Ovary (tissue), 7 donors: ENCODE measurements at regions not wholly inside any gene's neighbourhood (a gene's known extent, or its start where the extent isn't known, plus 50 kb on each side); places are given as distances from the start of the nearest gene placed in this dataset.

Source experiments
- DNase-seq, 5 donors: peaks; one replicate each; pipeline ENCODE4 v3.0.0-alpha.2; 2019 to 2020
- H3K27ac ChIP-seq, 2 donors: fragments of 200-600 bp; one replicate each; pipeline versions ENCODE4 v1.5.1 to v1.8.0; 2019 to 2022
- H3K27me3 ChIP-seq: fragments of 200-600 bp; one replicate; pipeline ENCODE4 v1.8.0; 2022
- H3K36me3 ChIP-seq: fragments of 200-600 bp; sonication (generic); one replicate; pipeline ENCODE4 v1.5.1; 2019
- H3K4me1 ChIP-seq: one replicate; pipeline ENCODE4 v1.8.1; 2013; ENCODE audit warnings: mild to moderate bottlenecking, moderate library complexity; ENCODE audit not compliant: insufficient read depth
- H3K4me3 ChIP-seq: fragments of 200-600 bp; sonication (generic); one replicate; pipeline ENCODE4 v1.5.1; 2017
- H3K9me3 ChIP-seq, 2 donors: fragments of 200-600 bp in 1 of 2; sonication (generic) in 1 of 2; one replicate each; pipeline versions ENCODE4 v1.5.1 to v1.8.1; 2013 to 2019; ENCODE audit warnings: mild to moderate bottlenecking in 1 of 2, moderate library complexity in 1 of 2
- CTCF ChIP-seq, 3 donors: fragments of 450-650 bp in 2 of 3; fragments of 200-600 bp in 1 of 3; IDR thresholded peaks; one replicate each; pipeline versions ENCODE4 v1.5.1 to v1.8.0; 2016 to 2022; ENCODE audit warnings: antibody characterized with exemption in 3 of 3, mild to moderate bottlenecking in 1 of 3
- EP300 ChIP-seq: sonication (generic); formaldehyde crosslinking; IDR thresholded peaks from one replicate; pipeline ENCODE4 v1.6.1; 2017; ENCODE audit warnings: antibody characterized with exemption
- POLR2A ChIP-seq: fragments of 450-650 bp; IDR thresholded peaks from one replicate; pipeline ENCODE4 v1.6.1; 2017; ENCODE audit warnings: antibody characterized with exemption, mild to moderate bottlenecking, moderate library complexity
- WGBS, 3 donors: extraction: QIAGEN DNeasy Blood & Tissue Kit in 1 of 3; methylation state at CpG; one replicate each; pipeline versions ENCODE4 v1.1.5 to v1.1.7; 2013 to 2017; 5-methylcytosine and 5-hydroxymethylcytosine counted together
- intact Hi-C, 4 donors: fragments of 100-400 bp; cut with DNase I; formaldehyde crosslinking; loops; one replicate each; pipeline versions ENCODE4 v1.11.0 to v1.15.1; 2022 to 2023
- donor health status: DM: no; HTN: no; CAD: no; lungs with moderate emphysema.
- donor health status: DM: no; HTN: no; CAD: no.
- donor health status: Bipolar disorder and iron deficiency.
- donor health status: DM: no; HTN: no; CAD: no.
- donor health status: DM: yes; HTN: yes; CAD: no.

GRCh38 chr14:51518711-51519110 is 133.0 kb upstream of the FRMD6 start:
- no peaks in the 10 kb centered on the region for H3K27me3 ChIP-seq
- H3K36me3 ChIP-seq, result no peaks in the 10 kb centered on the region
- 87 to 89% (median 88%) methylated on average over 2 of the region's 2 CpGs for WGBS, 3 donors
- intact Hi-C loops, result no loop called here
- H3K27ac ChIP-seq, result no peak overlapping the region
- DNase-seq, result no peak
- no peak overlapping the region for H3K4me3 ChIP-seq
- no peaks in the 10 kb centered on the region for H3K4me1 ChIP-seq
- TF ChIP-seq EP300, result no peak
- no peaks in the 10 kb centered on the region for H3K9me3 ChIP-seq

DNA sequence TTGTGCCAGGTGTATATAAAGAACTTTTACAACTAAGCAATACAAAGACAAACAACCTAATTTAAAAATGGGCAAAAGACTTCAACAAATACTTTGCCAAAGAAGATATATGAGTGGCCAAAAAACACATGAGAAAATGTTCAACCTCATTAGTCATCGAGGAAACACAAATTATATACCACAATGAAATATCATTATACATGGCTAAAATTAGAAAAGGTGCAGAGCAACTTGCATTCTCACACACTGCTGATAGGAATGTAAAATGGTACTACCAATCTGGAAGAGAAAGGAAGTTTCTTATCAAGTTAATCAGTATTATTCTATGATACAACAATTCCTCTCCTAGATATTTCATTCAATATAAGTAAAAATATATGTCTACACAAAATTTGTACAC is 131.6 kb upstream of the FRMD6 start:
- no peak overlapping the region for H3K27ac ChIP-seq
- no peaks in the 10 kb centered on the region for H3K9me3 ChIP-seq
- DNase-seq, result no peak
- TF ChIP-seq EP300 (no peak), POLR2A (no peak), CTCF (IDR thresholded peaks at IDR 0.05) (no peak)
- intact Hi-C loops, result no loop called here
- 69 to 76% (median 75%) methylated on average over 1 of the region's 1 CpG for WGBS, 3 donors
- H3K4me1 ChIP-seq, result no peaks in the 10 kb centered on the region
- no peaks in the 10 kb centered on the region for H3K27me3 ChIP-seq
- H3K36me3 ChIP-seq, result no peaks in the 10 kb centered on the region
- H3K4me3 ChIP-seq, result no peak overlapping the region

DNA sequence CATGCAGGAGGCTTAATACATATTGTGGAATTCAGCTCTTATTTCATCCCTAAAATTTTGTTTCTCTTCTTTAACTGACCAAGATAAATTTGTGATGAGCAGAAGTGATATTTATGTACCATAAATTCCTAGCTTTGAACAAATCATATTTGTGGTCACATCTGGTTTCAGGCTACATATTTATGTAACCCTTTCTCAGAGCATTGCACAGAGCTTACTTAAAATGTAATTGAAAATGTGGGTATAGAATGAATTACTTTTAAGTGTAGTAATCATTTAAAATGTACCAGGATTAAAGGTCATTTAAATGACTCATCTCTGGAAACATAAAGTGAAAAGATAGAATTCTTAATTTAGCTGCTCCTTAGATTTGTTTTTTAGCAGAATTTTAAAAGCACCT is 129.9 kb upstream of the FRMD6 start:
- no peaks in the 10 kb centered on the region for H3K4me1 ChIP-seq
- no peaks in the 10 kb centered on the region for H3K27me3 ChIP-seq
- DNase-seq, result no peak
- no peaks in the 10 kb centered on the region for H3K36me3 ChIP-seq
- no peak overlapping the region for H3K4me3 ChIP-seq
- intact Hi-C loops, result no loop called here
- no peak overlapping the region for H3K27ac ChIP-seq
- TF ChIP-seq EP300 (no peak), CTCF (IDR thresholded peaks at IDR 0.05) (no peak), POLR2A (no peak)
- no peaks in the 10 kb centered on the region for H3K9me3 ChIP-seq

GRCh38 chr14:51523243-51523642 is 128.5 kb upstream of the FRMD6 start:
- no peaks in the 10 kb centered on the region for H3K27me3 ChIP-seq
- H3K27ac ChIP-seq, result no peak overlapping the region
- H3K4me3 ChIP-seq, result no peak overlapping the region
- intact Hi-C loops, result no loop called here
- H3K9me3 ChIP-seq, result no peaks in the 10 kb centered on the region
- no peaks in the 10 kb centered on the region for H3K4me1 ChIP-seq
- no peak for DNase-seq
- TF ChIP-seq POLR2A (no peak), EP300 (no peak), CTCF (IDR thresholded peaks at IDR 0.05) (no peak)
- WGBS, 3 donors, result 87 to 96% (median 88%) methylated on average over 4 of the region's 4 CpGs
- H3K36me3 ChIP-seq, result no peaks in the 10 kb centered on the region

DNA sequence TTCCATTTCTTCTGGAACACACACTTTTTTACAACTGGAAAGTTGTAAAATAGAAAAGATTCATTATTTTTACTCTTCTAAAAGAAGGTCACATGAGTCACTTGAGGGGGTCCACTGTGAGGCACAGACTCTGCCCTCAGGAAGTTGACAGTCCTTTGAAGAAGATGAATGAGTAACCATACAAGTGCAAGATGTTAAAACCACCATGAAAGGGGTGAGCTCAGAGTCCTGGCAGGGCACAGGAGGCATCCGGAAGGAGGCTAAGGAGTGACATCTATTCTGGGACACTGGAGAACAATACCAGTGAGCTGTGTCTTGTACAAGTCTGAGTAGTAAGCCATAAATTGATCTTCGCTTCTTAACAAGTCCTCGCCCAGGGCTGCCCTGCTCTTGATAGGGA is 126.0 kb upstream of the FRMD6 start:
- no peak for DNase-seq
- H3K36me3 ChIP-seq, result no peaks in the 10 kb centered on the region
- no peak overlapping the region for H3K4me3 ChIP-seq
- H3K27ac ChIP-seq, result no peak overlapping the region
- WGBS, 3 donors, result 94 to 99% (median 97%) methylated on average over 3 of the region's 3 CpGs
- no peaks in the 10 kb centered on the region for H3K9me3 ChIP-seq
- intact Hi-C loops, result no loop called here
- no peaks in the 10 kb centered on the region for H3K27me3 ChIP-seq
- H3K4me1 ChIP-seq, result no peaks in the 10 kb centered on the region
- no peak for TF ChIP-seq POLR2A
- TF ChIP-seq CTCF (IDR thresholded peaks at IDR 0.05), result no peak
- no peak for TF ChIP-seq EP300
